GM19238 (cell line): ENCODE measurements at regions not wholly inside any gene's neighbourhood (a gene's known extent, or its start where the extent isn't known, plus 50 kb on each side); places are given as distances from the start of the nearest gene placed in this dataset.
"Not testable (repeated sequence)": the region's sequence is repeated elsewhere in the genome, so short reads cannot be mapped to it uniquely, and the experiment has no call there.

Experiments used
- DNase-seq: peaks from one replicate; pipeline ENCODE4 v3.0.0; 2011; ENCODE audit warnings: low spot score; ENCODE audit not compliant: insufficient read length

- DNase-seq = no peak
These were observed 1280.0 kb upstream of the CNTN5 start for GRCh38 chr11:97740801-97741151.

- DNase-seq = no peak
These were observed 1278.0 kb upstream of the CNTN5 start for GRCh38 chr11:97742717-97743116.

GRCh38 chr11:97743205-97743742 is 1277.5 kb upstream of the CNTN5 start:
- DNase-seq = no peak

GRCh38 chr11:97745515-97746050 is 1275.2 kb upstream of the CNTN5 start:
- no peak for DNase-seq

- DNase-seq = no peak
These were observed 1273.9 kb upstream of the CNTN5 start for GRCh38 chr11:97746818-97747217.

GRCh38 chr11:97751405-97751804 is 1269.3 kb upstream of the CNTN5 start:
- DNase-seq = no peak

- no peak for DNase-seq
These were observed 1268.8 kb upstream of the CNTN5 start for GRCh38 chr11:97751952-97752351.

GRCh38 chr11:97754976-97755375 is 1265.8 kb upstream of the CNTN5 start:
- DNase-seq = no peak

GRCh38 chr11:97756571-97757335 is 1264.0 kb upstream of the CNTN5 start:
- no peak for DNase-seq

- DNase-seq = no peak
These were observed 1259.6 kb upstream of the CNTN5 start for GRCh38 chr11:97761175-97761574.

- no peak for DNase-seq
These were observed 1256.6 kb upstream of the CNTN5 start for GRCh38 chr11:97764193-97764592.

GRCh38 chr11:97764605-97765004 is 1256.1 kb upstream of the CNTN5 start:
- no peak for DNase-seq

GRCh38 chr11:97770570-97770969 is 1250.2 kb upstream of the CNTN5 start:
- DNase-seq = no peak

GRCh38 chr11:97772705-97773104 is 1248.0 kb upstream of the CNTN5 start:
- DNase-seq = no peak

GRCh38 chr11:97784388-97784787 is 1236.4 kb upstream of the CNTN5 start:
- not testable (repeated sequence) for DNase-seq

- DNase-seq = no peak
These were observed 1233.8 kb upstream of the CNTN5 start for GRCh38 chr11:97786961-97787360.

GRCh38 chr11:97794876-97795275 is 1225.9 kb upstream of the CNTN5 start:
- DNase-seq = no peak

GRCh38 chr11:97800891-97801290 is 1219.9 kb upstream of the CNTN5 start:
- no peak for DNase-seq

GRCh38 chr11:97814325-97814959 is 1206.3 kb upstream of the CNTN5 start:
- no peak for DNase-seq

GRCh38 chr11:97815667-97816066 is 1205.1 kb upstream of the CNTN5 start:
- no peak for DNase-seq

GRCh38 chr11:97832451-97832850 is 1188.3 kb upstream of the CNTN5 start:
- DNase-seq = no peak

GRCh38 chr11:97833412-97833811 is 1187.3 kb upstream of the CNTN5 start:
- DNase-seq = no peak

GRCh38 chr11:97844016-97844415 is 1176.7 kb upstream of the CNTN5 start:
- DNase-seq = no peak
